ENCODE measurements at regions not wholly inside any gene's neighbourhood (a gene's known extent, or its start where the extent isn't known, plus 50 kb on each side); places are given as distances from the start of the nearest gene placed in this dataset.
"Not testable (repeated sequence)": the region's sequence is repeated elsewhere in the genome, so short reads cannot be mapped to it uniquely, and the experiment has no call there.

GRCh38 chr2:378364-378763, 90.5 kb upstream of the ALKAL2 start:
- DNase-seq (ENCODE audit: low spot score), result no peak

- no peak for DNase-seq (ENCODE audit: low spot score)
These were observed 89.5 kb upstream of the ALKAL2 start for GRCh38 chr2:377414-377813.

- no peak for DNase-seq (ENCODE audit: low spot score)
These were observed 88.0 kb upstream of the ALKAL2 start for GRCh38 chr2:375956-376307.

GRCh38 chr2:375270-375955, 87.5 kb upstream of the ALKAL2 start:
- no peak for DNase-seq (ENCODE audit: low spot score)

GRCh38 chr2:368386-368785, 80.5 kb upstream of the ALKAL2 start:
- no peak for DNase-seq (ENCODE audit: low spot score)

- no peak for DNase-seq (ENCODE audit: low spot score)
These were observed 79.4 kb upstream of the ALKAL2 start for GRCh38 chr2:367246-367645.

- no peak for DNase-seq (ENCODE audit: low spot score)
These were observed 78.8 kb upstream of the ALKAL2 start for GRCh38 chr2:366706-367105.

- no peak for DNase-seq (ENCODE audit: low spot score)
These were observed 77.7 kb upstream of the ALKAL2 start for GRCh38 chr2:365367-366275.

GRCh38 chr2:363824-364470, 76.1 kb upstream of the ALKAL2 start:
- DNase-seq (ENCODE audit: low spot score), result no peak

- DNase-seq (ENCODE audit: low spot score), result no peak
These were observed 75.0 kb upstream of the ALKAL2 start for GRCh38 chr2:362924-363323.

GRCh38 chr2:360124-360523, 72.2 kb upstream of the ALKAL2 start:
- DNase-seq (ENCODE audit: low spot score), result no peak

- no peak for DNase-seq (ENCODE audit: low spot score)
These were observed 71.2 kb upstream of the ALKAL2 start for GRCh38 chr2:359047-359446.

GRCh38 chr2:357811-358210, 69.9 kb upstream of the ALKAL2 start:
- no peak for DNase-seq (ENCODE audit: low spot score)

- not testable (repeated sequence) for DNase-seq (ENCODE audit: low spot score)
These were observed 68.4 kb upstream of the ALKAL2 start for GRCh38 chr2:356304-356703.

- DNase-seq (ENCODE audit: low spot score), result no peak
These were observed 67.9 kb upstream of the ALKAL2 start for GRCh38 chr2:355773-356172.

- DNase-seq (ENCODE audit: low spot score), result no peak
These were observed 64.8 kb upstream of the ALKAL2 start for GRCh38 chr2:352696-353095.

GRCh38 chr2:349390-349789, 61.5 kb upstream of the ALKAL2 start:
- no peak for DNase-seq (ENCODE audit: low spot score)

- peak; percentile 46 for DNase-seq (ENCODE audit: low spot score)
These were observed 60.5 kb upstream of the ALKAL2 start for GRCh38 chr2:348361-348916.

GRCh38 chr2:344811-345210, 56.9 kb upstream of the ALKAL2 start:
- DNase-seq (ENCODE audit: low spot score), result no peak

- no peak for DNase-seq (ENCODE audit: low spot score)
These were observed 55.5 kb upstream of the ALKAL2 start for GRCh38 chr2:343355-343754.

GRCh38 chr2:341912-342311, 54.0 kb upstream of the ALKAL2 start:
- no peak for DNase-seq (ENCODE audit: low spot score)

GRCh38 chr2:341017-341542, 53.2 kb upstream of the ALKAL2 start:
- DNase-seq (ENCODE audit: low spot score), result no peak

Measured in A172 (cell line).